GM18498 (cell line): ENCODE measurements at regions not wholly inside any gene's neighbourhood (a gene's known extent, or its start where the extent isn't known, plus 50 kb on each side); places are given as distances from the start of the nearest gene placed in this dataset.

Source experiments
- ATAC-seq: cut with Tn5 transposase; IDR thresholded peaks from one replicate; pipeline ENCODE4 v1.9.1; 2021; ENCODE audit warnings: mild to moderate bottlenecking, moderate library complexity; ENCODE audit not compliant: unreplicated experiment

DNA sequence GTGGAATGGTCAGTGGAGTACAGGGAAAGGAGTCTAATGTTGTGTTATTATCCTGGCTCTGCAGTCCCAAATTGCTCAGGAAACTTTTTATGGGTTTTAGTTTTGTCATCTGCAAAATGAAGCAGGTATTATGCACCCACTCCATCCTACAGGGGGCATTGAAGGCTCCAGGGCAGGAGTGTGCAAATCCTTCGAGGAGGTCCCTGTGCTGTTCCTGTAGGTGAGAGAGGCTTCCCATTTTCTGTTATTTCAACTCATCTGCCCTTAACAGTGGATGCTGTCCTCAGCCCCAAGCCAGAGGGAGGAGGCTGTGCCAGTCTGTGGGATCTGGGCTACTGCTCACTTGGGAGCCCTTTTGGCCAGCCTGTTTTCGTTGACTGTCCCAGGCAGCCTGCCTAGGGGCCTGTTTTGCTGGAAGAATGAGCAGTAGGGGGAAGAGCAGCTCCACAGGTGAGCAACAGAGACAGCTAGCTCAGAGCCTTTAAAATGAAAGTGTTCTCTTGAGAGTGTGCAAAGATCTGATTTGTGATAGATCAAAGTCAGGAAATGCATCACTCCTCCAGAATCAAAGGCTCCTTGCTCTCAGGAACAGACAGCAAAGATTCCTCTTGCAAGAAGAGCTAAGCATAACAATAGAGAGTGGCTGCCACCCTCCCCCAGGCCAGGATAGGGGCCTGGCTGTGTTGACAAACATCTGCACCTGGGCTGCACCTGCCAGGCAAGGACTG lies 317.6 kb upstream of the PROX1 start:
- ATAC-seq: no peak

DNA sequence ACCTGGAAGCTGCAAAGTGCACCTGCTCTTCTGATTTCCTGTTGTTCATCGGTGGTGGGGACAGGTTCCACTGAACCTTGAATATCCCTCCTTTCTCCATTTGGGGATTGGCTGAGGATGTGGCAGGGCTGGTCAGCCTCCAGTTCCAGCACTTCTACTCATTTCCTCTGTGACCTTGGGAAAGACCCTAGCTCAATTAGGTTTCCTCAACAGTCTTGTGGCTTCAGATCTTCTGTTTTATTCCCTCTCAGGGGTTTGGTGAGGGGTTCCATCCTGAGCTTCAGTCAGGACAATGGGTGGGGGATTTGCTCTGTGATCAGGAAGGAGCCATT lies 317.1 kb upstream of the PROX1 start:
- ATAC-seq: no peak

DNA sequence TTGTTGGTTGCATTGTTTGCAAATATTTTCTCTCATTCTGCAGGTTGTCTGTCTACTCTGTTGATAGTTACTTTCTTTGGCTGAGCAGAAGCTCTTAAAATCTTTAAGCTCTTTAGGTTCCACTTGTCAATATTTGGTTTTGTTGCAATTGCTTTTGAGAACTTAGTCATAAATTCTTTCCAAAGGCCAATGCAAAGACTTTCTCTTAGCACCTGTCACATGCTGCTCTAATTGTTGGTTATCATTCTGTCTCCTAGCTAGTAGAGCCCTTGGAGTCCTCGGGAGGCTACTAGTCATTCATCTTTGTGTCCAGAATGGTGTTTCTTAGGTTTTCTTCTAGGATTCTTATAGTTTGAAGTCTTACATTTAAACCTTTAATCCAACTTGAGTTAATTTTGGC lies 312.7 kb upstream of the PROX1 start:
- ATAC-seq: no peak

DNA sequence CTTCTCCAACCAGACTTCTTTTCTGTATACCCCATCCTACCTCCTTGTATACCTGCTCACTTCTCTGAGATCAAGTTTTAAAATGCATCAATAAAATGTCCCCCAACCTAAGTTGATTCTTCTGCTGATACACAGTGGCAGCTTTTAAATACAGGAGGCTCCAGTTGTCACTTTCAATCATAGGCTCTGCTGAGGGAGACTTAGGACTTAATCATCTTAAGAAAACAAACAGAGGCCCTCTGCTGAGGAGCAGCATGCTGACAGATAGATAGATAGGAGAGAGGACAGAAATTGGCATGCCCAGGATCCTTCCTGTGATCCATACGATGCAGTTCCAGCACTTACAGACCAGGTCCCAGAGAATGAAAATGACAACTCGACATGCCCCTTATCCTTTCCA lies 311.0 kb upstream of the PROX1 start:
- ATAC-seq: no peak

DNA sequence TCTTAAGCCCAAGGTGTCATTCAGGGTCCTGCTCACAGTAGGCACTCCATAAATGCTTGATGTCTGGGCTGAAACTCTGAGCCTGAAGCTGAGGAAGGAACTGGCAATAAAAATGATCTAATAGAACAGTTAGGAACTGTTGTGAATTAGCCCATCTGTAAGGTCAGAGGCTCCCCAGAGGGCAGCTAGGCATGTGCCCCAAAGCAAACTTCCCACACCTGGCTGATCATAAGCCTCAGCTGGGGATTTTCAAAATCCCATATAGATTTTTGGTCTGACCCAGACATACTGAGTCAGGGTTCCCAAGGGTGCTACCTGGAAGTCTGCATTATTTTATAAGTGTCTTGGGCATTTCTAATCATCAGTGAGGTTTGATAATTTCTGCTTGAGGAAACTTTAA lies 309.4 kb upstream of the PROX1 start:
- no peak for ATAC-seq

DNA sequence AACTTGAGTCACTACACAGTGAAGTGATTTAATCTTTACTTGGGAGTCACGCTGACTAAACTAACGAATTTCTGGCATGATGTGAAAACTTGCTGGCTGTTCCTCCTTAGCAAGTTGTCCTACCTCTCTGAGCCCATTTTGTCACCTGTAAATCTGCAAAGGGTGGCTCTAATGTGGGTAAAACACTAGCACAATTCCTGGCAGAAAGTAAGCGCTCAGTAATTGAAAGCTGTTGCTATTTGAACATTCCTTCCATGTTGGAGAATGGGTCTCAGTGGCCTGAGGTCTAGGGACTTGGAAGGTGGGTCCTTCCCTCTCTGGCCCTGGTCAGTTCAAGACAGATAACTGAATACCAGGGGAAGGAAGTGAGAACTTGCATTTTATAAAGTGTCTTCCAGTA lies 309.0 kb upstream of the PROX1 start:
- ATAC-seq: no peak

DNA sequence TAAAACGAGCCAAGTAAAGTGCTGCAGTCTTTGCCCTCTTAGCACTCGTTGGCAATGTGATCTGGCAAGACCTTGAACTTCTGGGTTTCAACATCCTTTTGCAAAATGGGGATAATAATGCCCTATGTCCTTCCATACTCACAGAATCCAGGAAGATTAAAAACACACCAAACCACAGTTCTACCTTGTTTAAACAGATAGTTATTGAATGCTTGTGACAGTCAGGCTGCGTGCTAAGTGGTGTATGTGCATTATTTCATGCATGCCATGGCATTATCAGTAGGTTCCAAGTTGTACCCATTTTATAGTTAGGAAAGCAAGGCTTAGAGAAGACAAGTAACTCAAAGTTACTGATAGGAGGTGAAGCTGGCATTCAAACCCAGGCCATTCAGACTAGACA lies 308.6 kb upstream of the PROX1 start:
- no peak for ATAC-seq

DNA sequence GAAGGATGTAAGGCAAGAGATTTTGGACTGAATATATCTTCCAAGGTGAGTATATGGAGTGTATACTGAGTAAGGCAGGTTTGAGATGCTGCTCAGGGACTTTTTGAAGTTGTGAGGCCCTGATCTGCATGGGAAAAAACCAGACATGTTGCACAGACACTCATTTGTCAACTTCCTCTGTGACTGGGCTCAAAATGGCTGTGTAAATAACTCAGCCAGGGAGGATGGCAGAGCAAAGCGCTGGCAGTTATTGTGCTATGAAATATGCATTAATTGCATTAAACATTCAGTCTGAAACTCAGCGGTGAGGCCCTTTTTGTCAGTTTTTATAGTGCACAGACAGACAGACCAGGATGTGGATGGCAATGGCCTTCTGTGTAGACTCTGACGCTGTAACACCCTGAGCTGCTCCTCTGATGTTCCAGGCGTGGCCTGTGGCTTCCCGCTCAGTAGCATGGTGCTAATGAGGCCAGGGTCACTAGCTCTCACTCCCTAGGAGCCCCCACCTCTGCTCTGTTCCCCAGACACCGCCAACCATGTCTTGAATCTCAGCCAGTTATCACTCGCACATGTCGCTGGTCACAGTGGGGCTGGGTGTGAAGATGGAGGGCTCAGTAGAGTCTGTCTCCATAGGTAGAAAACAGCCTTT lies 307.0 kb upstream of the PROX1 start:
- ATAC-seq: no peak

DNA sequence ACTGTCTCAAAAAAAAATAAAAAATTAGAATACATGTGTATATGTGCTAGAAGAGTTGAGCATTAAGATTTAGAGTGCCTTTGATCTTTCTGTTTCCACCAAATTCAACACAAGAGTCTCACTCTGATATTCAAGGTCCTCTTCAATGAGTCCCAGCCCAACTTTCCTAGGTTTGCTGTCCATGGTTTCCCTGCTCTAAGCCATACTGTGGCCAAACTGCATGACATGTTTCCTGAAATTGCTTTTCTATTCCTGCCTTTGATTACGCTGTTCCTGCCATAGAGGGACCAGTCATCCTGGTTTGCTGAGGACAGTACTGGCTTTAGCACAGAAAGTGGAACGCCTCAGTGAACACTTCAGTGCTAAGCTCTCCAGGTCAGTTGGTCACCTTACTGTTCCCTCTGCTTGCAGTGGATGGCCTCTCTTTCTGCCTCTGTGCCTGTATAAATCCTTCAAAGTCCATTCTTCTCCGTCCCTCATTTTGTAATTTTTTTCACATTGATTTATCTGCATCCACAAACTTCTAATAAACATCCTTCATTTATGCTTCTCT lies 305.9 kb upstream of the PROX1 start:
- no peak for ATAC-seq

DNA sequence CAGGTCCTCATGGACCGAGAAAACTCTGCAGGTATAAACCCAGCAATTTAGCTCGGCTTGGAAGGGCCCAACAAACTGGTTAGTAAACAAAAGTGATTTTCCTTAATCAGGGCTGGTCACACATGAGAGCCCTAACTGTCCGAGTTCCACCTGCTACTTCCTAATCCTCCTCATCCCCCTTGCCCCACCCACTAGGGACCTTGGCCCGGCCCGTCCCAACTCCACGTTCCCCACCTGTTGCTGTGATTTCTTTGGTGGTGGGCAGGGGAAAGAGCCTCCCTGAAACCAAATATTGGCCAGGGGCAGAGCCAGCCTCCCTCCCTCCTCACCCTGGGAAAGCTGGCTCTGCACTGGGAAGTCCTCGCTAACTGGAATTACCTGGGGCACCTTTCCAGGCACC lies 304.2 kb upstream of the PROX1 start:
- ATAC-seq: no peak

DNA sequence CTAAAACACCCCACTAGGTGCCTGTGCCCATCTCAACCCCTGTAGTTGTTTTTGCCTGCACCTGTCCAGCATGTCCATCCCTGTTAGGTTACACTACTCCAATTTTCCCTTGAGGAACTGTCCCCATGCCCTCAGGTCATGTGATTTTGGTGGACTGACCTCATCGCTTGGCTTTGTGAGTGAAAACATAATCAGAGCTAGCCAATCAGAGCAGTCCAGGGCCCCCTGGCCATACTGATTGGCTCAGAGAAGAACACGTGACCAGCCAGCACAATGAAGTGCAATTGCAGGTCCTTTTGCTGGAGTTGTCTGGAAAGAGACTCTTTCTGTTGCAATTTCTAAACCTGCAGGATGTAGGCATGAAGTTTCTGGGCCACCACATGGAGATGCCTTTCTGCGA lies 303.3 kb upstream of the PROX1 start:
- ATAC-seq: no peak

DNA sequence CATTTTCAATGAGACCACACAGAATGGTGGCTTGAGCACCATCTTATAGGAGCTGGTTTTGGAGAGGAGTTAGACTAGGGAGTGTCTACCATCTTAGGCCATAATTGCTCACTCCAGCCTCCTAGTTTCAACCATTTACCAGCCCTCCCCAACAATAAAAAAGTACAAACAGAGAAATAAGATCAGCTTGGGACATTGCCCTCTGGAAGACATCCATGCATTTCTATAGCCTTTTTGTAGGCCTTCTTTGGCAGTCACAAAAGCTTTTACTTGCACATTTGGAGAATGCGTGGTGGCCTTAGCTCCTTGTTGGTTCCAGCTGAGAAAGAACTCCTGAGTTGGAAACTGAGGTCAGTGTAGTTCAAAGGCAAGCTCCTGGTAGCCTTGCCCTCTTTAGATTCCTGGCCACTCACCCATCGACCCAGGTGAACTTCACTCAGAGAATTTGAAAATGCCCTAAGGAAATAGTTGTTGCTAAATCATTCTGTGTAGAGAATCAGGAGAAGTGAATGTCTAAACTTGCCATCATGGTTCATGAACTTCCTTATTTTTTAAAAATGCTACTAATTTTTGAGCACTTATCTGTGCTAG lies 301.7 kb upstream of the PROX1 start:
- no peak for ATAC-seq

DNA sequence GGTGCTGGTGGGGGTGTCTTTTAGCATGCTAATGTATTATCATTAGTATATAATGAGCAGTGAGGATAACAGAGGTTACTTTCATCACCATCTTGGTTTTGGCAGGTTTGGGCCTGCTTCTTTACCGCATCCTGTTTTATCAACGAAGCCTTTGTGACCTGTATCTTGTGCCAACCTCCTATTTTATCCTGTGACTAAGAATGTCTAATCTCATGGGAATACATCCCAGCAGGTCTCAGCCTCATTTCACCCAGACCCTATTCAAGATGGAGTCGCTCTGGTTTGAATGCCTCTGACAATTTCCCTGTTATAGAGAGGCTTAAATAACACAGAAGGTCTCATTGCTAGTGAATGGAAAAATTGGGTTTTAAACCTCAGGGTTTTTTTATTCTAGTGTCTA lies 300.8 kb upstream of the PROX1 start:
- ATAC-seq: no peak

DNA sequence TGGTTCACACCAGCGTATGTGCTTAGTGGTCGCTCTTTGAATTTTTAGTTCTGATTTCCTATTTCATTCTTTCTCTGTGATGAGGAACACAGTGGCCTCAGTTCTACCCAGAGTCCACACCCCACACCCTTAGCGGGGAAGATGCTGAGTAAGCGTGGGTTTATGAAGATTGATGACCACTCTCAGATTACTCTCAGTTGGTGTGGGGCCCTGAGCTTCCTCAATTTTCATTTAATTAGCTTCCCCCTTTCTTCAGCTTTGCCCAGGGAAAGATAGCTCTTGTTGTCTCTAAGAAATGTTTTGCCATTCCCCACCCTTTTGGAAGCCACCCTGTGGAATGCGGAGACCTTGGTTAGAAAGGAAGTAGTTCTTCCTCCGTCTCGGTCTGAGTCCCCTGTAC lies 299.9 kb upstream of the PROX1 start:
- ATAC-seq: no peak

DNA sequence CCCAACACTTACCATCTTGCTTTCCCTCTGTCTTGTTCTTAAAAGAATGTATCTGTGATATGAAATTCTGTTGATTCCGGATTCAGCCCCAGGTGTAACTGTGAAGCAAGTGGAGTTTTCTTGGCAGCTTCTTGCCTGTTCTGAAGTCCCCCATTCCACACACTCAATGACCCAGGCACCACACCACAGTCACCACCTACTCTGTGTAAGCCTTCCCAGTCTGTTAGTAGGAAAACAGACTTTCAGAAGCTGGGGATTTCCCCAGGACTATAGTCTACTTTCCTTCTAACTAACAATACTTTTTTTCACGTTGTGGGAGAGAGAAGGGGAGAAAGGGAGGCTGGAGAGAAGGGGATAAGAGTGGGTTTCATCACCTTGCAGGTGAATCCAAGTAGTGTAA lies 299.1 kb upstream of the PROX1 start:
- ATAC-seq: no peak

DNA sequence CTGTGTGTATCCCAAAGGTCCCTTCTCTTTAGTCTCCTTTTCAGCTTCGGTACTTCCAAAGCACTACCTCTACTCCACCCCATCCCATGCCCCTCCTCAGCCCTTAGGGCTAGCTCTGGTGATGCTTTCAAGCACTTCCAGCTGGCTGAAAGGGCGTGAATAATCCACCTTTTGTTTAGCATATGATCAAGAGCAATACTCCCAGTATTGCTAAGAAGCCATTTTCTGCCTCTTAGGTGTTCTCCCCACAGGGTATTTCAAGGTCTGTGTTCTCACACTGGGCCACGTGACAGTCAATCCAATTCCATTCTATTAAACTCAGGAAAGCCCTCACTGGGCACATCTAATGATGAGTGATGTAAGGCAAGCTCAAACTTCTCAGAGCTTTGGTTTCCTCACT lies 298.5 kb upstream of the PROX1 start:
- no peak for ATAC-seq

DNA sequence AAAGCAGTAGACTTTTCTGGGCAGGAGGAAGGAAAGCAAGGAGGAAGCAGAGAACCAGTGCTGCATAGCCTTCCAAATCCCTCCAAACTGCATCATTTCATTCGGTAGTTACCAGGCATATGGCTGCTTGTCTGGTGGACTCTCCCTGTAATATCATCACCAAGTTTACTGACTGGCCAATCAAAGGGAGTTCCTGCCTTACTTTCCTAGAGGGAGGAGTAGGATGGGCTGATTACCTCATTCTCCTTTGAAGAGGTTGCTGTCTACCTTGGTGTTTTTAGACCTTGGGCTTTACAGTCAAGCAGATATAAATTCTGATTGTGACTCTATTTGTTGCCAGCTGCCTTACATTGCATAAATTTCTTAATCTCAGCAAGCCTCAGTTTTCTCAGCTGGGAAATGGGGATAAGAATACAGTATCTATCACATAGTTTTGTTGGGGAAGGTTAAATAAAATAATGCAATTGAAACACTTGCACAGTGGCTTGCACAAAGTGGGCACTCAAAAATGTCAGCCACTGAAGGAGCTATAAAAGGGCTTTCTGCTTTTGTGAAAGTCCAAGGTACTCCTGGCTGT lies 297.3 kb upstream of the PROX1 start:
- ATAC-seq: no peak

DNA sequence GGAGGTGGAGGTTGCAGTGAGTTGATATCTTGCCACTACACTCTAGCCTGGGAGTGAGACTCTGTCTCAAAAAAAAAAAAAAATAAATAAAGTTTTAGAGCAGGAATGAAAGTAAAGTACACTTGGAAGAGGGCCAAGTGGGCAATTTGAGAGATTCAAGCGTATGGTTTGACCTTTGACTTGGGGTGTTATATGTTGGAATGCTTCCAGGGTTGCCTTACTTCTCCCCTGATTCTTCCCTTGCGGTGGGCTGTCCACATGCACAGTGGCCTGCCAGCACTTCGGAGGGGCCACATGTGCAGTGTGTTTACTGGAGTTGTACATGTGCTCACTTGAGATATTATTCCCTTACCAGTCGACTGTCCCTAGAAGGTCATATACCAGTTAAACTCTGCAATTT lies 295.5 kb upstream of the PROX1 start:
- ATAC-seq: no peak

DNA sequence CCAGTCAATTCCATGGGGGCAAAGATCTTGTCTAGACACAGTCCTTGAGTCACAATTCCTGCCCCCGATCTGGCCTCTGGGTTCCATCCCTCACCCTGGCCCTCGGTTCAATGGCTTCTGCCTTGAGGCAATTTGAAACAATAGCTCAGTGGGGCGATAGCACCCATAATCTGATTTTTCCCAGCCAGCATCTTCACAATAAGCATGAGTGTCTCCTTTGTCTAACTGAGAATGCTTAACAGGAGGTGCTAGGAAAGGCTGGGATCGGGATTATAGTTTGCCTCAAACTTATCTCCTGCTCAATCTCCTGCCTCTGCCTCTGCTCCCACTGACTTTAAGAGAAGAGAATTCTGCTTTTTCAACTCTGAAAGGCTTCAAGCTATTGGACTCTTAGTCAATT lies 293.9 kb upstream of the PROX1 start:
- no peak for ATAC-seq

DNA sequence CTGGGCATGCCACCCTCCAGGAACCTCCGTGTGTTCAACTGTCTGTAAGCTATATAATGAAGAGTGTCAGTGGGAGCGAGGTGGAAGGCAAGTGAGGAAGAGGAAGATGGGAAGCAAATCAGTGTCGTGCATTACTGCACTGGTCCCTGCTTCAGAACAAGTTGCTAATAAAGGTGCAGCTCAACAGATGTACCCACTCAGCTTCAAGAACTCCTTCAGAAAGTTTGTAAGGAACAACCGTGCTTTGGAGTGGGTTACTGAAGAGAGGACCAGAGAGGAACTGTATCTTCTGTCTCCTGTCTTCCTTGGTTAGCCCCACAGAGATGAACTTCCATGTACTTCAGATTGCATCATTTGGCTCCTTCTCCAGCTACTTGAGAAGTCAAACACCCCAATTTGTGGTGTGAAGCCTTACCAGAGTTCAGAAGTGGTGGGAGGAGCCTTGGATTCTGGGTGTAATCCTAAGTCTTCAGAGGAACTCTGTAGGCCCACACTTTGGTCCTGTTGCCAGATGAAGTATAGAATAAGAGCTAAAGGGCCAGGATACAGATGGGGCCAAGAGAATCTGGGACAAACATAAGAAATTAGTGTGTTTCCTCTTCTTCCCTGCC lies 290.5 kb upstream of the PROX1 start:
- no peak for ATAC-seq

DNA sequence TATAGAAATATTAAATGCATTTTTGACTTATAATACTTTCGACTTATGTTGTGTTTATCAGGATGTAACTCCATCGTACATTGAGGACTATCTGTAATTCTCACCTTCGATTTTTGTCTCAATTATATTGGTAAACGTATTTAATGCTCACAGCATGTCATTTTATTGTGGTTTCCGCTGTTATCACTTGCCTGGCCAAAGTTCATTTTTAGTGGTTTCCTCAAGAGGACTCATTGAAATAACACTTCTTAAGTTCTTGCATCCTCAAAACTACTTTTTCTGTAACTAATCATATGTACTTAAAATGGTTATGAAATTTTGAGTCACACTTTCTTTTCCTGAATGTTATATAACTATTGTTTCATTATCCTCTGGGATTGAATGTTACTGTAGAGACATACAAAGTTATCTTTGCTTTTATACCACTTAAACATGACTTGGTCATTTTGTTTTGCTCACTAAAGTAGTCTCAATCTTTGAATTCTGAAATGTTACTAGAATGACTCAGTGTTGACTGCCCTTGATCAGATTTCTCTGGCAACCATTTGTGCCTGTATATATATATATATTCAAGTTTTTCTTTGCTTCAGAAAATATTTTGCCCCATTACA lies 289.6 kb upstream of the PROX1 start:
- ATAC-seq: no peak
